ENCODE measurements at regions not wholly inside any gene's neighbourhood (a gene's known extent, or its start where the extent isn't known, plus 50 kb on each side); places are given as distances from the start of the nearest gene placed in this dataset.

DNA sequence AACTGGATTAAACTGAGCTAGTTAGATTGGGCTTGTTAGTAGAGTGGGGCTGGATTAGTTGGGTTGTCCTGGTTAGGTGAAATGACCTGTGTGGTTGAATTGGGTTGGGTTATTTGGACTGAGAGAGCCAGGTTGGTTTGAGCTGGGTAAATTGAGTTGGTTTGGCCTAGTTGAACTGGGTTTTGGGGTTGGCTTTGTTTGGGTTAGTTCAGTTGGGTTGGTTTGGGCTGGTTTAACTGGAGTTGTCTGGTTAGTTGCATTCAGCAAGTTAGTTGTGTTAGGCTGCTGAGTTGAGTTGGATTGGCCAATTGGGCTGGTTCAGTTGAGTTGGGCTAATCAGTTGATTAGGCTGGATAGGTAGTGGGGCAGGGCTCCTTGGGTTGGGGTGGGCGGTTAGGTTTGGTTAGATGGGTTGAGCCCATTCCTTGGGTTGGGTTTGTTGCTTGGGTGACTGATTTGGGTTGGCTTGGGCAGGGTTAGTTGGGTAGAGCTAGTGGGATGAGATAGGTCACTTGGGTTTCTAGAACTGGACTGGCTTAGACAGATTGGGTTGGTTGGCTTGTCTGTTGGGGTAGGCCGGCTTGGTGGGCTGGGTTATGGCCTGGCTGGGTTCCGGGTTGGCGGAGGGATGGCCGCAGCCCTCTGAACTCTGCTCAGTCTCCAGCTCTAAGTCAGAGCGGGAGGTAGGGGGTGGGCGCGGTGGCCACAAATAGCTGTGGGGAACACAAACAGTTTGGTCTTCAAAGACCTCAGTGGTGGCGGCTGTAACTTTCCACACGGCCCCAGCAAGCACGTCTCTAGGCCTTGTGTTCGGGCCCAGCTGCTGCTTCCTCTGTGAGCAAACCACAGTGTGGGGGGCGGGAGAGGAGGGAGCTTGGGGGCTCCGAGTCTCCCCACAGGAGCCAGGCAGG, 67.2 kb upstream of the RUNX3 start:
- Histone ChIP-seq H4K20me1 (ENCODE audit: insufficient read depth, low read length) (no peaks in the 10 kb centered on the region), H3K36me3 (replicated peaks in 1 of 2; ENCODE audit: control insufficient read depth in 1 of 2, insufficient read depth in 2 of 2, low read length in 2 of 2) (no peaks in the 10 kb centered on the region), H2AFZ (ENCODE audit: low read length) (no peak overlapping the region), H3K4me1 (ENCODE audit: insufficient read depth, low read length) (no peaks in the 10 kb centered on the region), H3K79me2 (ENCODE audit: insufficient read depth, low read length) (no peaks in the 10 kb centered on the region), H3K9me3 (ENCODE audit: low read length) (no peaks in the 10 kb centered on the region), H3K27ac (ENCODE audit: extremely low read length, insufficient read depth, low read length) (no peak overlapping the region), H3K27me3 (ENCODE audit: control insufficient read depth in 1 of 2, insufficient read depth in 2 of 2, low read length in 2 of 2) (peaks cover 0 to 7% of the 10 kb centered on the region in 2 experiments; a peak in 2 of 5 replicates), H3K9ac (ENCODE audit: insufficient read depth, low read depth, low read length) (no peak overlapping the region), H3K4me3 (replicated peaks in 1 of 3; ENCODE audit: insufficient read depth in 1 of 3, low read depth in 2 of 3, low read length in 3 of 3) (no peak overlapping the region), H3K4me2 (ENCODE audit: low read depth, low read length) (no peak overlapping the region)
- in situ Hi-C loops (cut with HindIII; ENCODE audit: extremely low pct_ligation_motif_present, low pct_unique_long_range_greater_than_20kb), result no loop called here
- FAIRE-seq (no peak), DNase-seq (ENCODE audit: low spot score) (no peak), ATAC-seq (no peak)
- TF ChIP-seq, protein P1, sequence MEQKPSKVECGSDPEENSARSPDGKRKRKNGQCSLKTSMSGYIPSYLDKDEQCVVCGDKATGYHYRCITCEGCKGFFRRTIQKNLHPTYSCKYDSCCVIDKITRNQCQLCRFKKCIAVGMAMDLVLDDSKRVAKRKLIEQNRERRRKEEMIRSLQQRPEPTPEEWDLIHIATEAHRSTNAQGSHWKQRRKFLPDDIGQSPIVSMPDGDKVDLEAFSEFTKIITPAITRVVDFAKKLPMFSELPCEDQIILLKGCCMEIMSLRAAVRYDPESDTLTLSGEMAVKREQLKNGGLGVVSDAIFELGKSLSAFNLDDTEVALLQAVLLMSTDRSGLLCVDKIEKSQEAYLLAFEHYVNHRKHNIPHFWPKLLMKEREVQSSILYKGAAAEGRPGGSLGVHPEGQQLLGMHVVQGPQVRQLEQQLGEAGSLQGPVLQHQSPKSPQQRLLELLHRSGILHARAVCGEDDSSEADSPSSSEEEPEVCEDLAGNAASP (CRISPR knock-in tag; IDR thresholded peaks at IDR 0.05; ENCODE audit: borderline replicate concordance), result no peak
- TF ChIP-seq, protein P2, sequence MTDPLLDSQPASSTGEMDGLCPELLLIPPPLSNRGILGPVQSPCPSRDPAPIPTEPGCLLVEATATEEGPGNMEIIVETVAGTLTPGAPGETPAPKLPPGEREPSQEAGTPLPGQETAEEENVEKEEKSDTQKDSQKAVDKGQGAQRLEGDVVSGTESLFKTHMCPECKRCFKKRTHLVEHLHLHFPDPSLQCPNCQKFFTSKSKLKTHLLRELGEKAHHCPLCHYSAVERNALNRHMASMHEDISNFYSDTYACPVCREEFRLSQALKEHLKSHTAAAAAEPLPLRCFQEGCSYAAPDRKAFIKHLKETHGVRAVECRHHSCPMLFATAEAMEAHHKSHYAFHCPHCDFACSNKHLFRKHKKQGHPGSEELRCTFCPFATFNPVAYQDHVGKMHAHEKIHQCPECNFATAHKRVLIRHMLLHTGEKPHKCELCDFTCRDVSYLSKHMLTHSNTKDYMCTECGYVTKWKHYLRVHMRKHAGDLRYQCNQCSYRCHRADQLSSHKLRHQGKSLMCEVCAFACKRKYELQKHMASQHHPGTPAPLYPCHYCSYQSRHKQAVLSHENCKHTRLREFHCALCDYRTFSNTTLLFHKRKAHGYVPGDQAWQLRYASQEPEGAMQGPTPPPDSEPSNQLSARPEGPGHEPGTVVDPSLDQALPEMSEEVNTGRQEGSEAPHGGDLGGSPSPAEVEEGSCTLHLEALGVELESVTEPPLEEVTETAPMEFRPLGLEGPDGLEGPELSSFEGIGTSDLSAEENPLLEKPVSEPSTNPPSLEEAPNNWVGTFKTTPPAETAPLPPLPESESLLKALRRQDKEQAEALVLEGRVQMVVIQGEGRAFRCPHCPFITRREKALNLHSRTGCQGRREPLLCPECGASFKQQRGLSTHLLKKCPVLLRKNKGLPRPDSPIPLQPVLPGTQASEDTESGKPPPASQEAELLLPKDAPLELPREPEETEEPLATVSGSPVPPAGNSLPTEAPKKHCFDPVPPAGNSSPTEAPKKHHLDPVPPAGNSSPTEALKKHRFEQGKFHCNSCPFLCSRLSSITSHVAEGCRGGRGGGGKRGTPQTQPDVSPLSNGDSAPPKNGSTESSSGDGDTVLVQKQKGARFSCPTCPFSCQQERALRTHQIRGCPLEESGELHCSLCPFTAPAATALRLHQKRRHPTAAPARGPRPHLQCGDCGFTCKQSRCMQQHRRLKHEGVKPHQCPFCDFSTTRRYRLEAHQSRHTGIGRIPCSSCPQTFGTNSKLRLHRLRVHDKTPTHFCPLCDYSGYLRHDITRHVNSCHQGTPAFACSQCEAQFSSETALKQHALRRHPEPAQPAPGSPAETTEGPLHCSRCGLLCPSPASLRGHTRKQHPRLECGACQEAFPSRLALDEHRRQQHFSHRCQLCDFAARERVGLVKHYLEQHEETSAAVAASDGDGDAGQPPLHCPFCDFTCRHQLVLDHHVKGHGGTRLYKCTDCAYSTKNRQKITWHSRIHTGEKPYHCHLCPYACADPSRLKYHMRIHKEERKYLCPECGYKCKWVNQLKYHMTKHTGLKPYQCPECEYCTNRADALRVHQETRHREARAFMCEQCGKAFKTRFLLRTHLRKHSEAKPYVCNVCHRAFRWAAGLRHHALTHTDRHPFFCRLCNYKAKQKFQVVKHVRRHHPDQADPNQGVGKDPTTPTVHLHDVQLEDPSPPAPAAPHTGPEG (CRISPR knock-in tag; IDR thresholded peaks at IDR 0.05), result no peak
- ChIA-PET CTCF (ENCODE audit: low intra/inter-chr PET ratio, low total read pairs) (no interaction called here), POLR2A (no interaction called here)
- no CpG with 5 or more reads among the region's 14 CpGs for WGBS (ENCODE audit: low lambda C conversion rate)
- intact Hi-C loops (cut with micrococcal nuclease; ENCODE audit: unreplicated experiment), result no loop called here
- no TSS peak for BruUV-seq (replicated peaks)

Measured in HepG2 (cell line).